ENCODE measurements at regions not wholly inside any gene's neighbourhood (a gene's known extent, or its start where the extent isn't known, plus 50 kb on each side); places are given as distances from the start of the nearest gene placed in this dataset.
A peak's percentile ranks its signal among the peaks of the same experiment; 100 is the strongest.

- Histone ChIP-seq H3K36me3 (no peaks in the 10 kb centered on the region), H3K9me3 (no peaks in the 10 kb centered on the region), H3K4me3 (no peak overlapping the region), H3K27me3 (replicated peaks in 1 of 7) (no peaks in the 10 kb centered on the region), H3K4me1 (peaks cover 0 to 9% (median 0%) of the 10 kb centered on the region in 6 donors), H3K27ac (no peak overlapping the region)
- intact Hi-C loops (cut with DNase I; ENCODE audit: low total_unique reads): no loop called here
- TF ChIP-seq POLR2A (IDR thresholded peaks at IDR 0.05) (no peak), CTCF (IDR thresholded peaks at IDR 0.05 in 8 of 11, conservative IDR thresholded peaks at IDR 0.05 in 3 of 11) (no peak), POLR2AphosphoS5 (IDR thresholded peaks at IDR 0.05) (no peak)
- no peak for DNase-seq
Observed at GRCh38 chr9:91086657-91087461, 274.9 kb downstream of the AUH start.

GRCh38 chr9:91087462-91087759 is 274.3 kb downstream of the AUH start:
- DNase-seq: no peak
- Histone ChIP-seq H3K9me3 (no peaks in the 10 kb centered on the region), H3K36me3 (no peaks in the 10 kb centered on the region), H3K4me3 (no peak overlapping the region), H3K27ac (no peak overlapping the region), H3K27me3 (replicated peaks in 1 of 7) (no peaks in the 10 kb centered on the region), H3K4me1 (peaks cover 0 to 9% (median 0%) of the 10 kb centered on the region in 6 donors)
- TF ChIP-seq CTCF (IDR thresholded peaks at IDR 0.05 in 8 of 11, conservative IDR thresholded peaks at IDR 0.05 in 3 of 11) (no peak), POLR2A (IDR thresholded peaks at IDR 0.05) (no peak), POLR2AphosphoS5 (IDR thresholded peaks at IDR 0.05) (no peak)
- intact Hi-C loops (cut with DNase I; ENCODE audit: low total_unique reads): no loop called here

GRCh38 chr9:91089405-91090129 is 272.2 kb downstream of the AUH start:
- Histone ChIP-seq H3K4me1 (peaks cover 0 to 9% (median 0%) of the 10 kb centered on the region in 6 donors), H3K9me3 (peaks cover 0 to 16% (median 11%) of the 10 kb centered on the region in 8 donors), H3K27me3 (replicated peaks in 1 of 7) (no peaks in the 10 kb centered on the region), H3K27ac (no peak overlapping the region), H3K4me3 (no peak overlapping the region), H3K36me3 (no peaks in the 10 kb centered on the region)
- TF ChIP-seq POLR2A (IDR thresholded peaks at IDR 0.05): no peak
- peak in 7 of 11 experiments; percentile 12 to 48 (median 24) for TF ChIP-seq CTCF (IDR thresholded peaks at IDR 0.05 in 8 of 11, conservative IDR thresholded peaks at IDR 0.05 in 3 of 11)
- no peak for TF ChIP-seq POLR2AphosphoS5 (IDR thresholded peaks at IDR 0.05)
- DNase-seq: no peak
- intact Hi-C loops (cut with DNase I; ENCODE audit: low total_unique reads): no loop called here
- 34 to 53% (median 40%) methylated on average over 6 of the region's 6 CpGs for WGBS, 5 donors

- intact Hi-C loops (cut with DNase I; ENCODE audit: low total_unique reads): no loop called here
- Histone ChIP-seq H3K4me3 (no peak overlapping the region), H3K9me3 (peaks cover 0 to 21% (median 13%) of the 10 kb centered on the region in 8 donors), H3K27ac (no peak overlapping the region), H3K36me3 (no peaks in the 10 kb centered on the region), H3K4me1 (peaks cover 0 to 9% (median 0%) of the 10 kb centered on the region in 6 donors), H3K27me3 (replicated peaks in 1 of 7) (no peaks in the 10 kb centered on the region)
- DNase-seq: no peak
- WGBS, 5 donors: 82 to 91% (median 85%) methylated on average over 5 of the region's 5 CpGs
- TF ChIP-seq POLR2A (IDR thresholded peaks at IDR 0.05) (no peak), POLR2AphosphoS5 (IDR thresholded peaks at IDR 0.05) (no peak)
Observed at GRCh38 chr9:91090130-91090410, 271.6 kb downstream of the AUH start.
